ENCODE measurements at regions not wholly inside any gene's neighbourhood (a gene's known extent, or its start where the extent isn't known, plus 50 kb on each side); places are given as distances from the start of the nearest gene placed in this dataset.

DNA sequence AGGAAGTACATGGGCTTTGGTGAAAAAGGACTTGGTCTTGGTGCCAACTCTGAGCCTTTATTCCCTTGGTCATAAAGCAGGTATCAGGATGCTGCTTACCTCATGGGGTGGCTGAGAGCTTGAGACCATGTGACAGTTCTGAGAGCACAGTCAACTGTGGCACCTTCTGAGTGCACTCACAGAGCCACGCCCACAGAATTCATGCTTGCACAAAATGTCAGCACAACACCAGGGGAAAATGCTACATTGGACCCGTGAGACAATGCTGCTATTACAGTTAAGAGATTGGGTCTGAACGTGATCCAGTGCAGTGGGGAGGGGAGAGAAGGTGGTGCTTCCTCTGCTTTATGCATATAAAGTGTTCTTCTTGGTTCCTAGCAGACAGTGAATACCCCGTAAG, 79.5 kb upstream of the SPON1 start:
- TF ChIP-seq POLR2A (IDR thresholded peaks at IDR 0.05): no peak
- TF ChIP-seq, protein P1, sequence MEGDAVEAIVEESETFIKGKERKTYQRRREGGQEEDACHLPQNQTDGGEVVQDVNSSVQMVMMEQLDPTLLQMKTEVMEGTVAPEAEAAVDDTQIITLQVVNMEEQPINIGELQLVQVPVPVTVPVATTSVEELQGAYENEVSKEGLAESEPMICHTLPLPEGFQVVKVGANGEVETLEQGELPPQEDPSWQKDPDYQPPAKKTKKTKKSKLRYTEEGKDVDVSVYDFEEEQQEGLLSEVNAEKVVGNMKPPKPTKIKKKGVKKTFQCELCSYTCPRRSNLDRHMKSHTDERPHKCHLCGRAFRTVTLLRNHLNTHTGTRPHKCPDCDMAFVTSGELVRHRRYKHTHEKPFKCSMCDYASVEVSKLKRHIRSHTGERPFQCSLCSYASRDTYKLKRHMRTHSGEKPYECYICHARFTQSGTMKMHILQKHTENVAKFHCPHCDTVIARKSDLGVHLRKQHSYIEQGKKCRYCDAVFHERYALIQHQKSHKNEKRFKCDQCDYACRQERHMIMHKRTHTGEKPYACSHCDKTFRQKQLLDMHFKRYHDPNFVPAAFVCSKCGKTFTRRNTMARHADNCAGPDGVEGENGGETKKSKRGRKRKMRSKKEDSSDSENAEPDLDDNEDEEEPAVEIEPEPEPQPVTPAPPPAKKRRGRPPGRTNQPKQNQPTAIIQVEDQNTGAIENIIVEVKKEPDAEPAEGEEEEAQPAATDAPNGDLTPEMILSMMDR (IDR thresholded peaks at IDR 0.05): no peak
- intact Hi-C loops (cut with DNase I): no loop called here
- no peak overlapping the region for H3K27ac ChIP-seq
- H3K9me3 ChIP-seq (replicated peaks in 1 of 3): no peaks in the 10 kb centered on the region
- 60 to 84% (median 66%) methylated on average over 4 of the region's 4 CpGs for WGBS, 4 donors
- H3K4me1 ChIP-seq (replicated peaks in 1 of 2): no peaks in the 10 kb centered on the region
- H3K4me3 ChIP-seq: no peak overlapping the region
- DNase-seq: no peak
- H3K27me3 ChIP-seq: no peaks in the 10 kb centered on the region
- H3K36me3 ChIP-seq (replicated peaks in 1 of 2): no peaks in the 10 kb centered on the region

DNA sequence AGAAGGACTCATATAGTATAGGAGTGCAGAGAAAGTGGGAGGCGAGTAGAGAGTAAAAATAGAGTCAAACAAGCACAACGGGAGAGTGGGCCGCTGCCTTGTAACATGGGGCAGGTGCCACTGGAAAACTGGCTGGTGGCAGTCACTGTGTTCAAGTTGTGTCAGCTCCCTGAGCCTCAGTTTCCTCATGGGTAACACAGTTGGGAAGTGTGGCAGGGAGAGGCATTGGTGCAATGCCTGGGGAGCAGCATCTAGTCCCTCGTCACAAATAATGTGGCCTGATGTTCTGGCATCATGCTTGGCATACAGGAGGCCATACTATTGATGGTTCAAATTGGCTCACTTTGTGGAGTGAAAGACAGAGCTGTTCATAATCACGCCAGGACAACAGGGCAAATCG, 78.9 kb upstream of the SPON1 start:
- DNase-seq: no peak
- WGBS, 4 donors: 77 to 90% (median 82%) methylated on average over 6 of the region's 6 CpGs
- Histone ChIP-seq H3K4me3 (no peak overlapping the region), H3K27ac (no peak overlapping the region), H3K9me3 (replicated peaks in 1 of 3) (no peaks in the 10 kb centered on the region), H3K4me1 (replicated peaks in 1 of 2) (no peaks in the 10 kb centered on the region), H3K27me3 (no peaks in the 10 kb centered on the region), H3K36me3 (replicated peaks in 1 of 2) (no peaks in the 10 kb centered on the region)
- TF ChIP-seq POLR2A (IDR thresholded peaks at IDR 0.05): no peak
- TF ChIP-seq, protein P1 (IDR thresholded peaks at IDR 0.05): no peak
- intact Hi-C loops (cut with DNase I): no loop called here

DNA sequence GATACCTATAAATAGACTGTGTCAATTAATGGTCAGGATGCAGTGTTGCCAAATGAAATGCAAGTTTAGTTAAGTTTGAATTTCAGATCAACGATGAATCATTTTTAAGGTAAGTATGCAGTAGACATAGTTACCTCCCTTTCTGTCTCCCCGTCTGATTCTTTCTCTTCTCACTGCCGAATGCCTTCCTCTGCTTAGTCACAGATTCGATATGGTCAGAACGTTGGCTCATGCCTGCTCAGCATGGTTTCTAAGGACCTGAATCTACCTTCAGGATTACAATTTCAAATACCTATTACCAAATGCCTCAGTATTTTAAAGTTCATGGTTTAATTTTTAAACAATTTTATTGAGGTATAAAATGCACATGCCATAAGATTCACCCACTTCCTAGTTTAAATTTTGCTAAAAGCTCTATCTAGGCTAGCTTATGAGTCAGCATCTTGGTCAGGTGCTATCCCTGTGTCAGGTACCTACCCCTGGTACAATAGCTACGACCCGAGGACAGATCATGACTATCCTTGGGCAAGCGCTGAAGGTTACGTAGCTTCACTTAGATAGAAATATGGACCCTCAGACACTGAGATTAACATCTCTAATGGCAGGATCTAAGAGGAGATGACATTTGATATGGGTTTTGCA, 78.2 kb upstream of the SPON1 start:
- TF ChIP-seq POLR2A (IDR thresholded peaks at IDR 0.05): no peak
- no peak for DNase-seq
- Histone ChIP-seq H3K9me3 (replicated peaks in 1 of 3) (no peaks in the 10 kb centered on the region), H3K27ac (no peak overlapping the region), H3K36me3 (replicated peaks in 1 of 2) (no peaks in the 10 kb centered on the region), H3K4me3 (no peak overlapping the region), H3K4me1 (replicated peaks in 1 of 2) (no peaks in the 10 kb centered on the region), H3K27me3 (no peaks in the 10 kb centered on the region)
- WGBS, 4 donors: 78 to 86% (median 84%) methylated on average over 9 of the region's 9 CpGs
- intact Hi-C loops (cut with DNase I): no loop called here

DNA sequence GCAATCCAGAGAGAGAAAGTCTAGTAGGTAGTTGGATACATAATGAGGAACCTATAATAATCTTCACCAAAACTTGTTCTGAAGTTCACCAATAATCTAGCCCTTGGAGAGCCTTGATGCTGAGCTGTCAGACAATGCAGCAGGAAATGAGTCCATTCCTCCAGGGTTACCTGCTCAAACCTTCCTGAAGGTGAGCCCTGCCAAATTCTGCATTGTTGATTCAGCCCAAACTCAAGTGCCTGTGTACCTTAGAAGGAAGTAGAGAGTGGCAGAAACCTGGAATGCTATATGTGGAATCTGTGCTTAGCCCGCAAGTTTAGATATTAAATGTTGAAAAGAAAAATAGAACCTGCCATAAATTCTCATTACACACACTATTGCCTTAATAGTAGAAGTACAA, 77.4 kb upstream of the SPON1 start:
- no peak overlapping the region for H3K27ac ChIP-seq
- H3K9me3 ChIP-seq (replicated peaks in 1 of 3): no peaks in the 10 kb centered on the region
- WGBS, 4 donors: 94 to 96% (median 96%) methylated on average over 1 of the region's 1 CpG
- no peak for TF ChIP-seq POLR2A (IDR thresholded peaks at IDR 0.05)
- TF ChIP-seq, protein P1 (IDR thresholded peaks at IDR 0.05): no peak
- intact Hi-C loops (cut with DNase I): no loop called here
- no peak for DNase-seq
- H3K4me1 ChIP-seq (replicated peaks in 1 of 2): no peaks in the 10 kb centered on the region
- H3K36me3 ChIP-seq (replicated peaks in 1 of 2): no peaks in the 10 kb centered on the region
- no peaks in the 10 kb centered on the region for H3K27me3 ChIP-seq
- H3K4me3 ChIP-seq: no peak overlapping the region

DNA sequence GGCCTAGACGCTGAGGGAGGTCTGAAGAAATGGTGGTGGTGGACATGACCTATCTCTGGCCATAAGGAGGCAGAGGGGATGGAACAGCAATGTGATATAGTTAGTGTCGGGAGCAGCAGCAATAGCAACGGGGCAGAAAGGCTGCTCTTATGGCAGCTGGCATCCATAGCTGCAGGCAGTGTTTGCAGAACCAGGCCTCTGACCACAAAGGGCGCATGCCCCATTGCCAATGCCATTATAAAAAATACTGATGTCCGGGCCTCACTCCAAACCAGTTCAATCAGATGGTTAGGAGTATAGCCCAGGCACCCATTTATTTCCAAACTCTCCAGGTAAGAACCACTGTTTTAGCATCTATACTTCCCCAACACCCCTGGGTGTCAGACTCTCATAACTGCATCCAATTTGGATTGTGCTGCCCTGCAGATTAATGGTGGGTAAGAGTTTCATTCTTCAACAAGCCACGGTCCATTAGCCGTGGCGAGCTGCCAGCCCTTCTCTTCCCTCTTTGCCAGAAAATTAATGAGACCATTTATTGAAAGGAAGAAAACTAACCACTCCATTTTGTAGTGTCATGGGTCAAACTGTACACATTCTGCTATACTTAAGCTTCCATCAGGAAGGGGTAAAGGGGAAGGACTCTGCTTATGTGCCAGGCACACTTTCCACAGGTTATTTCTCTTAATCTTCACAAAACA, 72.8 kb upstream of the SPON1 start:
- no peak for TF ChIP-seq POLR2A (IDR thresholded peaks at IDR 0.05)
- TF ChIP-seq, protein P1 (IDR thresholded peaks at IDR 0.05): no peak
- DNase-seq: no peak
- 67 to 73% (median 71%) methylated on average over 7 to 8 of the region's 8 CpGs for WGBS, 4 donors
- no peaks in the 10 kb centered on the region for H3K27me3 ChIP-seq
- no peaks in the 10 kb centered on the region for H3K9me3 ChIP-seq (replicated peaks in 1 of 3)
- no peaks in the 10 kb centered on the region for H3K4me1 ChIP-seq (replicated peaks in 1 of 2)
- H3K4me3 ChIP-seq: no peak overlapping the region
- H3K27ac ChIP-seq: no peak overlapping the region
- H3K36me3 ChIP-seq (replicated peaks in 1 of 2): no peaks in the 10 kb centered on the region
- intact Hi-C loops (cut with DNase I): no loop called here
